Suprapubic skin (tissue), 4 donors: ENCODE measurements at regions not wholly inside any gene's neighbourhood (a gene's known extent, or its start where the extent isn't known, plus 50 kb on each side); places are given as distances from the start of the nearest gene placed in this dataset.

Source experiments
- DNase-seq, 2 donors: peaks; one replicate each; pipeline ENCODE4 v3.0.0-alpha.2; 2019; ENCODE audit warnings: low spot score in 2 of 2
- H3K27ac ChIP-seq: fragments of 200-600 bp; sonication (generic); one replicate; pipeline ENCODE4 v1.5.1; 2019
- H3K27me3 ChIP-seq: fragments of 200-600 bp; sonication (generic); one replicate; pipeline ENCODE4 v1.5.1; 2019
- H3K36me3 ChIP-seq: fragments of 200-600 bp; sonication (generic); one replicate; pipeline ENCODE4 v1.5.1; 2019
- H3K4me1 ChIP-seq: fragments of 200-600 bp; sonication (generic); one replicate; pipeline ENCODE4 v1.5.1; 2019
- H3K4me3 ChIP-seq: fragments of 200-600 bp; sonication (generic); one replicate; pipeline ENCODE4 v1.5.1; 2019; ENCODE audit warnings: mild to moderate bottlenecking
- H3K9me3 ChIP-seq: fragments of 200-600 bp; sonication (generic); one replicate; pipeline ENCODE4 v1.5.1; 2019
- CTCF ChIP-seq, 2 donors: fragments of 200-600 bp in 1 of 2; fragments of 450-650 bp in 1 of 2; sonication (generic) in 1 of 2; IDR thresholded peaks; one replicate each; pipeline ENCODE4 v1.5.1; 2016 to 2019; ENCODE audit warnings: antibody characterized with exemption in 2 of 2, mild to moderate bottlenecking in 1 of 2, moderate library complexity in 1 of 2
- EP300 ChIP-seq: sonication (generic); formaldehyde crosslinking; IDR thresholded peaks from one replicate; pipeline ENCODE4 v1.6.1; 2017; ENCODE audit warnings: antibody characterized with exemption
- POLR2A ChIP-seq, 2 donors: fragments of 450-650 bp; IDR thresholded peaks; one replicate each; pipeline ENCODE4 v1.6.1; 2017; ENCODE audit warnings: antibody characterized with exemption in 2 of 2, mild to moderate bottlenecking in 2 of 2, moderate library complexity in 2 of 2
- POLR2AphosphoS5 ChIP-seq, 3 donors: sonication (generic); formaldehyde crosslinking; IDR thresholded peaks; one replicate each; pipeline ENCODE4 v1.6.1; 2017; ENCODE audit warnings: antibody characterized with exemption in 3 of 3
- WGBS: methylation state at CpG from one replicate; pipeline ENCODE4 v1.1.5; 2018; 5-methylcytosine and 5-hydroxymethylcytosine counted together

- peak in 1 of 2 donors; percentile 34 for DNase-seq
- 86% methylated on average over 12 of the region's 13 CpGs for WGBS
- Histone ChIP-seq H3K27ac (no peak overlapping the region), H3K36me3 (no peaks in the 10 kb centered on the region), H3K4me3 (no peak overlapping the region), H3K4me1 (no peaks in the 10 kb centered on the region), H3K9me3 (no peaks in the 10 kb centered on the region), H3K27me3 (peaks cover 15% of the 10 kb centered on the region)
- no peak for TF ChIP-seq POLR2AphosphoS5 (IDR thresholded peaks at IDR 0.05)
- TF ChIP-seq POLR2A (IDR thresholded peaks at IDR 0.05), result no peak
- TF ChIP-seq CTCF (IDR thresholded peaks at IDR 0.05), result no peak
- no peak for TF ChIP-seq EP300
Measured at GRCh38 chr22:49417833-49418232, 409.8 kb downstream of the BRD1 start.

- Histone ChIP-seq H3K4me3 (no peak overlapping the region), H3K9me3 (no peaks in the 10 kb centered on the region), H3K4me1 (no peaks in the 10 kb centered on the region), H3K27me3 (peaks cover 15% of the 10 kb centered on the region), H3K27ac (no peak overlapping the region), H3K36me3 (no peaks in the 10 kb centered on the region)
- DNase-seq, result peak in 1 of 2 donors; percentile 5
- 88% methylated on average over 6 of the region's 7 CpGs for WGBS
- TF ChIP-seq CTCF (IDR thresholded peaks at IDR 0.05) (no peak), POLR2AphosphoS5 (IDR thresholded peaks at IDR 0.05) (no peak), EP300 (no peak), POLR2A (IDR thresholded peaks at IDR 0.05) (no peak)
Measured at GRCh38 chr22:49417326-49417725, 410.3 kb downstream of the BRD1 start.

- Histone ChIP-seq H3K36me3 (no peaks in the 10 kb centered on the region), H3K27me3 (peaks cover 15% of the 10 kb centered on the region), H3K27ac (no peak overlapping the region), H3K4me1 (no peaks in the 10 kb centered on the region), H3K9me3 (no peaks in the 10 kb centered on the region), H3K4me3 (no peak overlapping the region)
- no peak for TF ChIP-seq EP300
- TF ChIP-seq POLR2AphosphoS5 (IDR thresholded peaks at IDR 0.05), result no peak
- no peak for TF ChIP-seq CTCF (IDR thresholded peaks at IDR 0.05)
- no peak for TF ChIP-seq POLR2A (IDR thresholded peaks at IDR 0.05)
- WGBS, result 49% methylated on average over 17 of the region's 21 CpGs
- DNase-seq, result peak in 1 of 2 donors; percentile 27
Measured at GRCh38 chr22:49415151-49415951, 412.3 kb downstream of the BRD1 start.

- Histone ChIP-seq H3K4me3 (no peak overlapping the region), H3K27ac (no peak overlapping the region), H3K27me3 (peaks cover 17% of the 10 kb centered on the region), H3K36me3 (no peaks in the 10 kb centered on the region), H3K4me1 (no peaks in the 10 kb centered on the region), H3K9me3 (no peaks in the 10 kb centered on the region)
- peak in 1 of 2 donors; percentile 29 for DNase-seq
- WGBS, result 94% methylated on average over 3 of the region's 9 CpGs
- TF ChIP-seq POLR2A (IDR thresholded peaks at IDR 0.05) (no peak), POLR2AphosphoS5 (IDR thresholded peaks at IDR 0.05) (no peak), EP300 (no peak), CTCF (IDR thresholded peaks at IDR 0.05) (no peak)
Measured at GRCh38 chr22:49413551-49413950, 414.1 kb downstream of the BRD1 start.

GRCh38 chr22:49413146-49413545 is 414.5 kb downstream of the BRD1 start:
- H3K4me1 ChIP-seq, result no peaks in the 10 kb centered on the region

More at GRCh38 chr22:49413146-49413545, 414.5 kb downstream of the BRD1 start:
- TF ChIP-seq EP300, result no peak
- no peak for TF ChIP-seq POLR2A (IDR thresholded peaks at IDR 0.05)
- TF ChIP-seq POLR2AphosphoS5 (IDR thresholded peaks at IDR 0.05), result no peak
- no peak for TF ChIP-seq CTCF (IDR thresholded peaks at IDR 0.05)
- no peaks in the 10 kb centered on the region for H3K36me3 ChIP-seq
- no peak overlapping the region for H3K27ac ChIP-seq
- DNase-seq, result peak in 1 of 2 donors; percentile 9
- H3K27me3 ChIP-seq, result peaks cover 17% of the 10 kb centered on the region
- H3K9me3 ChIP-seq, result no peaks in the 10 kb centered on the region
- H3K4me3 ChIP-seq, result no peak overlapping the region
- 84% methylated on average over 8 of the region's 8 CpGs for WGBS
